ENCODE measurements at regions not wholly inside any gene's neighbourhood (a gene's known extent, or its start where the extent isn't known, plus 50 kb on each side); places are given as distances from the start of the nearest gene placed in this dataset.

- TF ChIP-seq, protein P1, sequence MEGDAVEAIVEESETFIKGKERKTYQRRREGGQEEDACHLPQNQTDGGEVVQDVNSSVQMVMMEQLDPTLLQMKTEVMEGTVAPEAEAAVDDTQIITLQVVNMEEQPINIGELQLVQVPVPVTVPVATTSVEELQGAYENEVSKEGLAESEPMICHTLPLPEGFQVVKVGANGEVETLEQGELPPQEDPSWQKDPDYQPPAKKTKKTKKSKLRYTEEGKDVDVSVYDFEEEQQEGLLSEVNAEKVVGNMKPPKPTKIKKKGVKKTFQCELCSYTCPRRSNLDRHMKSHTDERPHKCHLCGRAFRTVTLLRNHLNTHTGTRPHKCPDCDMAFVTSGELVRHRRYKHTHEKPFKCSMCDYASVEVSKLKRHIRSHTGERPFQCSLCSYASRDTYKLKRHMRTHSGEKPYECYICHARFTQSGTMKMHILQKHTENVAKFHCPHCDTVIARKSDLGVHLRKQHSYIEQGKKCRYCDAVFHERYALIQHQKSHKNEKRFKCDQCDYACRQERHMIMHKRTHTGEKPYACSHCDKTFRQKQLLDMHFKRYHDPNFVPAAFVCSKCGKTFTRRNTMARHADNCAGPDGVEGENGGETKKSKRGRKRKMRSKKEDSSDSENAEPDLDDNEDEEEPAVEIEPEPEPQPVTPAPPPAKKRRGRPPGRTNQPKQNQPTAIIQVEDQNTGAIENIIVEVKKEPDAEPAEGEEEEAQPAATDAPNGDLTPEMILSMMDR (conservative IDR thresholded peaks at IDR 0.05; ENCODE audit: low read depth, low read length): no peak
- no peak for TF ChIP-seq EZH2 (IDR thresholded peaks at IDR 0.05; ENCODE audit: borderline replicate concordance, low read depth, low read length, poor library complexity, severe bottlenecking)
Measured at GRCh38 chr7:152568972-152569371, 107.0 kb downstream of the XRCC2 start.
